ENCODE measurements at regions not wholly inside any gene's neighbourhood (a gene's known extent, or its start where the extent isn't known, plus 50 kb on each side); places are given as distances from the start of the nearest gene placed in this dataset.

DNA sequence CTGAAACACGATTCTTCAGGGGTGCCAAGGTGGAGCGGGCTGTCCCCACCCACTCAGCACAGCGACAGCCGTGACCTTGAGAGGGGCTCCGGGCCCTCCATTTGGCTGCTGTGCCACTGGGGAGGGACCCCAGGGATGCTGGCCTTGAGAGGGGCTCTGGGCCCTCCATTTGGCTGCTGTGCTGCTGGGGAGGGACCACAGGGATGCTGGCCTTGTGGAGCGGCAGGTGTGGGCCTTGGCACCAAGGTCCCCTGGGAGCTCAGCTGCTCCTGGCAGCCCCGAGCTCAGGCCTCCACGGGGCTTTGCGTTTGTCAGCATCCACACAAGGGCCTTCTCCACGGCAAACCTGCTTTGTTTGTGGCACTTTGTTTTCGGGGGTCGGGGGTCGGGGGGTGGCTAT is 137.6 kb upstream of the LPCAT1 start:
- in situ Hi-C loops (cut with HindIII; ENCODE audit: low sequenced_read_pairs): no loop called here
- DNase-seq (ENCODE audit: low read depth, low spot score): no peak
- H3K4me3 ChIP-seq (ENCODE audit: low read depth, low read length): no peak overlapping the region
- TF ChIP-seq, protein P1, sequence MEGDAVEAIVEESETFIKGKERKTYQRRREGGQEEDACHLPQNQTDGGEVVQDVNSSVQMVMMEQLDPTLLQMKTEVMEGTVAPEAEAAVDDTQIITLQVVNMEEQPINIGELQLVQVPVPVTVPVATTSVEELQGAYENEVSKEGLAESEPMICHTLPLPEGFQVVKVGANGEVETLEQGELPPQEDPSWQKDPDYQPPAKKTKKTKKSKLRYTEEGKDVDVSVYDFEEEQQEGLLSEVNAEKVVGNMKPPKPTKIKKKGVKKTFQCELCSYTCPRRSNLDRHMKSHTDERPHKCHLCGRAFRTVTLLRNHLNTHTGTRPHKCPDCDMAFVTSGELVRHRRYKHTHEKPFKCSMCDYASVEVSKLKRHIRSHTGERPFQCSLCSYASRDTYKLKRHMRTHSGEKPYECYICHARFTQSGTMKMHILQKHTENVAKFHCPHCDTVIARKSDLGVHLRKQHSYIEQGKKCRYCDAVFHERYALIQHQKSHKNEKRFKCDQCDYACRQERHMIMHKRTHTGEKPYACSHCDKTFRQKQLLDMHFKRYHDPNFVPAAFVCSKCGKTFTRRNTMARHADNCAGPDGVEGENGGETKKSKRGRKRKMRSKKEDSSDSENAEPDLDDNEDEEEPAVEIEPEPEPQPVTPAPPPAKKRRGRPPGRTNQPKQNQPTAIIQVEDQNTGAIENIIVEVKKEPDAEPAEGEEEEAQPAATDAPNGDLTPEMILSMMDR (IDR thresholded peaks at IDR 0.05; ENCODE audit: low read depth, low read length): no peak

DNA sequence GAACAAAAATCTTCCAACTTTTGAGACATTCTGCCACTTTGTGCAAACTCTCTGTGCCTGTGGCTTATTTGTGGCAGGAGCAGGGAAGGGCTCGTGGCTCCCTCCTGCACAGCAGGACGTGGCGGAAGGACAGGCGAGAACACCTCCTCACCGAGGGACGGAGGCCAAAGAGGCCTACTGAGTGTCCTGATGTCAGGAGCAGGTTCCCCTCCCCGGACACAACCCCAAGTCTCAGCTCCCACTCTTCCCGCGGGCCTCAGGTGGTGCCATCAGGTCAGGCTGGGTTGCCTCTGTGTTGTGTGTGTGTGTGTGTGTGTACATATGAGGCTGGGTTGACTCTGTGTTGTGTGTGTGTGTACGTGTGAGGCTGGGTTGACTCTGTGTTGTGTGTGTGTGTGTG is 136.8 kb upstream of the LPCAT1 start:
- TF ChIP-seq, protein P1 (IDR thresholded peaks at IDR 0.05; ENCODE audit: low read depth, low read length): no peak
- no peak overlapping the region for H3K4me3 ChIP-seq (ENCODE audit: low read depth, low read length)
- in situ Hi-C loops (cut with HindIII; ENCODE audit: low sequenced_read_pairs): no loop called here
- no peak for DNase-seq (ENCODE audit: low read depth, low spot score)

DNA sequence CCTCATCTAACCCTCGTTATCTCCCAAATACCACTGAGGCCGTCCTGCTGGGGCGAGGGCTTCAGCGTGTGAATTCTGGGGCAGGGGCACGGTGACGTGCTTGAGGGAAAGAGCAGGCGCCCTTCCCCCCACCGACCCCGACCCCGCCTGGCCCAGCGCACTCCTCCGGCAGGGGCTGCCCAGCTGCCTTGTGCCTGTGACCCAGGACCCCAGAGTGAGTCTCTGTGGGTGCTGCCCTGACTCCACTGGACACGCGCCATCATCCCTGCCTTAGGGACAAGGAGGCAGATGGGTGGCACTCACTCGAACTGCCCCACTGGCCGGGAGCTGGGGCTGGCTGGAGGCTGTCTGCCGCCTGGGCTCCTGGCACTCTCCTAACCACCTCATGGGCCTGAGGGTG is 136.2 kb upstream of the LPCAT1 start:
- no peak for DNase-seq (ENCODE audit: low read depth, low spot score)
- TF ChIP-seq, protein P1 (IDR thresholded peaks at IDR 0.05; ENCODE audit: low read depth, low read length): no peak
- H3K4me3 ChIP-seq (ENCODE audit: low read depth, low read length): no peak overlapping the region

DNA sequence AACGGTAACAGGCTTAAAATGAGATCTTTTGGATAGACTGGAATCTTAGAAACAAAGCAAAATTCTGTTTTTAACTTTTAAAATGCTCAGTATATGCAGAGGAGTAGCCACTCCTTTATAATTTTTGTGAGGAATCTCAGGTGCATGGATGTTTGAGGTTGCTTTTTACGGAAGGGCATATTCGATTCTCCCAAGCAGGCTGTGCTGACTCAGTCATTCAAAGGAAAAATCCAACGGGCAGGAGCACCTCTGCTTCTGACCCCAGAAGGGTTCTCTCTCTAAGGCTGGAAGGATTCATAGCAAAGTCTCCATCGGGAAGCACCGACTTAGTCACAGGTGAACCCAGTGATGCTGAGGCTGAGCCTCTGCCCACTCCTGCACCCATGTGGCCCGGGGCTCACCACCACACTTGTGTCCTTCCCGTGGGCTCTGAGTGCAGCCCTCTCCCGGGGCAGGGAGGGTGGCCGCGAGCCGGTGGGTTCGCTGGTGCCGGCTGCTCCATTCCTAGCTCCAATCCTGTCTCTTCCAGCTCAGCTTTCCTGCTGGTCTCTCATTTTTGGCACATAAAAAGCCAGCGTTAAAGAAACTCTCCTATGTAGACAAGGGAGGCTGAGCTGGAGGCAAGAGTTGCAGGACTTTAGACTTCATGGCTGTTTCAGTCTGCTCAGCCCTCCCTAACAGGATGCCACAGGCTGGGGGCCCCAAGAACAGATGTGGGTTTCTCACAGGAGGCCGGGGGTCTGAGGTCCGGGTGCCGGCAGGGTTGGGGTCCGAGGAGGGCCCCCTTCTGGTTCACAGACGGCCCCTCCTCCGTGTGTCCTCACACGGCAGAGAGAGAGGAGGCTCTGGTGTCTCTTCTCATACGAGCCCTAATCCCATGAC is 135.6 kb upstream of the LPCAT1 start:
- no peak overlapping the region for H3K4me3 ChIP-seq (ENCODE audit: low read depth, low read length)
- in situ Hi-C loops (cut with HindIII; ENCODE audit: low sequenced_read_pairs): no loop called here
- TF ChIP-seq, protein P1 (IDR thresholded peaks at IDR 0.05; ENCODE audit: low read depth, low read length): no peak
- no peak for DNase-seq (ENCODE audit: low read depth, low spot score)

More for the DNA sequence above, 136.2 kb upstream of the LPCAT1 start:
- in situ Hi-C loops (cut with HindIII; ENCODE audit: low sequenced_read_pairs): no loop called here

DNA sequence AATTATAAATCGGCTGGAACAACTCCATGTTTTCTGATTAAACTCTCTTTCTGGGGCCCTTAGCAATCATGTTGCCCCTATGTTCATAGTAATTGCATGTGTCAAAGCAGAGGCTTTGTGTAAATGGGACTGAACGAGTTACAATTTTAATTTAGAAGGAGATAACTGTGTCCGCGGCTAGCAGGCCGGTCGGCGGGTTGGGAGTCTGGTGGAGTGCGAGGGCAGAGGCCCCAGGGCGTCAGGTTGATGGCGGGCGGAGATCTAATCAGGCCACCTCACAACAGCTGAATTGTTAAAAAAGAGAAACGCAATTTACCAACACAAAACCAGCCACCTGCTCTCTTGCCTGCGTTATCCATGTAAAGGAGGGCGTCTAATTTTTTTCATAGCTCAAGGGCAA is 134.9 kb upstream of the LPCAT1 start:
- TF ChIP-seq, protein P1 (IDR thresholded peaks at IDR 0.05; ENCODE audit: low read depth, low read length): no peak
- no peak overlapping the region for H3K4me3 ChIP-seq (ENCODE audit: low read depth, low read length)
- in situ Hi-C loops (cut with HindIII; ENCODE audit: low sequenced_read_pairs): no loop called here
- DNase-seq (ENCODE audit: low read depth, low spot score): no peak

DNA sequence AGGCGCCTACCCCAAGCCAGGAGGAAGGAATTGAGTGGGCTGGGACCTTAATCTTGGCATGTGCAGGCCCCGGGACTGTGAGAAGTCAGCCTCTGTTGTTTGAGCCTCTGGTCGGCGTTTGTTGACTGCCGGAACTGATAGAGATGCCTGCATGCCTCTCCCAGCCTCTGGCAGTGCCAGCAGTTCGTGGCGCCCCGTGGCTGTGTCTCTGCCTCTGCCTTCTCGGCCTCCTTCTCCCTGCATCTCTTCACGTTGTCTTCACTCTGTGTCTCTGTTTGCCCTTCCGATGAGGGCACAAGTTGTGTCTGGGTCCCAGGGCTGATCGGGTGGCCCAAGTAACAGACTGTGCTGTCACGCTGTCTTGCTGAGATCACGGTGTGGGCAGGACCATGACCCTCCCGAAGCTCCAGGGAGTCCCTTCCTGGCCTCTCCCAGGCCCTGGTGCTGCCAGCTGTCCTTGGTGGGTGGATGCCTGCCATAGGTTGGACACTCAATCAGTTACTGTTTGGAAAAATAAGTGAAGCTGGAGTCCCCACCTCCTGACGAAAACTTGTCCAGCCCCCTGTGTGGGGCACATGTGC is 133.5 kb upstream of the LPCAT1 start:
- DNase-seq (ENCODE audit: low read depth, low spot score): no peak
- in situ Hi-C loops (cut with HindIII; ENCODE audit: low sequenced_read_pairs): no loop called here
- H3K4me3 ChIP-seq (ENCODE audit: low read depth, low read length): no peak overlapping the region
- TF ChIP-seq, protein P1 (IDR thresholded peaks at IDR 0.05; ENCODE audit: low read depth, low read length): no peak
